HL-60 (cell line): ENCODE measurements at regions not wholly inside any gene's neighbourhood (a gene's known extent, or its start where the extent isn't known, plus 50 kb on each side); places are given as distances from the start of the nearest gene placed in this dataset.
"Not testable (repeated sequence)": the region's sequence is repeated elsewhere in the genome, so short reads cannot be mapped to it uniquely, and the experiment has no call there.

Experiments
- CTCF ChIP-seq: IDR thresholded peaks from one replicate; pipeline ENCODE4 v1.5.1; 2011; ENCODE audit warnings: low read length, control low read depth, inconsistent platforms; ENCODE audit not compliant: insufficient read depth
- GABPA ChIP-seq: IDR thresholded peaks from 2 replicates; pipeline ENCODE4 v1.6.1; 2012; ENCODE audit warnings: low read depth
- POLR2AphosphoS5 ChIP-seq: IDR thresholded peaks from 2 replicates; pipeline ENCODE4 v1.6.1; 2012; ENCODE audit warnings: low read depth
- REST ChIP-seq: IDR thresholded peaks from 2 replicates; pipeline ENCODE4 v1.6.1; 2012; ENCODE audit warnings: low read depth; ENCODE audit not compliant: insufficient replicate concordance
- SPI1 ChIP-seq: IDR thresholded peaks from 2 replicates; pipeline ENCODE4 v1.6.1; 2012; ENCODE audit warnings: low read depth, mild to moderate bottlenecking, borderline replicate concordance

GRCh38 chr6:4252445-4252844 lies 117.1 kb upstream of the ECI2 start:
- not testable (repeated sequence) for TF ChIP-seq POLR2AphosphoS5, CTCF, GABPA, REST, SPI1
